Thoracic aorta (tissue), 2 donors: ENCODE measurements at regions not wholly inside any gene's neighbourhood (a gene's known extent, or its start where the extent isn't known, plus 50 kb on each side); places are given as distances from the start of the nearest gene placed in this dataset.
A peak's percentile ranks its signal among the peaks of the same experiment; 100 is the strongest.
"Not testable (repeated sequence)": the region's sequence is repeated elsewhere in the genome, so short reads cannot be mapped to it uniquely, and the experiment has no call there.

ENCODE experiments used
- ATAC-seq: fragments of 150-250 bp; one replicate; pipeline ENCODE4 v1.8.0; 2017; ENCODE audit warnings: low read depth; ENCODE audit not compliant: insufficient number of reproducible peaks, low FRiP score
- DNase-seq: peaks from one replicate; pipeline ENCODE4 v3.0.0-alpha.2; 2020; ENCODE audit warnings: low spot score
- H3K27ac ChIP-seq, 2 donors: fragments of 200-600 bp; sonication (generic); 1 replicate in 1 of 2; 2 replicates in 1 of 2; pipeline ENCODE4 v1.5.1; 2016; ENCODE audit warnings: mild to moderate bottlenecking in 2 of 2, moderate library complexity in 2 of 2
- H3K27me3 ChIP-seq: fragments of 200-600 bp; sonication (generic); replicated peaks from 2 replicates; pipeline ENCODE4 v1.6.0; 2016; ENCODE audit warnings: mild to moderate bottlenecking; ENCODE audit not compliant: insufficient read depth
- H3K36me3 ChIP-seq: fragments of 200-600 bp; sonication (generic); one replicate; pipeline ENCODE4 v1.5.1; 2016
- H3K4me1 ChIP-seq, 2 donors: fragments of 200-600 bp; sonication (generic); 1 replicate in 1 of 2; 2 replicates in 1 of 2; pipeline versions ENCODE4 v1.5.1 to v1.6.0; 2016; ENCODE audit warnings: low read depth in 2 of 2, mild to moderate bottlenecking in 1 of 2; ENCODE audit not compliant: control insufficient read depth in 1 of 2
- H3K4me3 ChIP-seq: fragments of 200-600 bp; sonication (generic); 2 replicates; pipeline ENCODE4 v1.5.1; 2016; ENCODE audit warnings: mild to moderate bottlenecking
- H3K9me3 ChIP-seq: fragments of 200-600 bp; sonication (generic); 2 replicates; pipeline ENCODE4 v1.5.1; 2016
- CTCF ChIP-seq: fragments of 200-600 bp; sonication (generic); IDR thresholded peaks from one replicate; pipeline ENCODE4 v1.5.1; 2019; ENCODE audit warnings: antibody characterized with exemption

GRCh38 chr10:61010863-61011262, 66.9 kb upstream of the RHOBTB1 start:
- no peak for TF ChIP-seq CTCF
- ATAC-seq: no peak
- no peaks in the 10 kb centered on the region for H3K36me3 ChIP-seq
- DNase-seq: no peak
- no peaks in the 10 kb centered on the region for H3K9me3 ChIP-seq
- no peaks in the 10 kb centered on the region for H3K4me1 ChIP-seq
- no peak overlapping the region for H3K27ac ChIP-seq
- H3K4me3 ChIP-seq: no peak overlapping the region
- H3K27me3 ChIP-seq: no peaks in the 10 kb centered on the region

GRCh38 chr10:61003069-61003468, 59.1 kb upstream of the RHOBTB1 start:
- not testable (repeated sequence) for ATAC-seq, H3K4me3 ChIP-seq, H3K36me3 ChIP-seq, DNase-seq, H3K27me3 ChIP-seq, H3K9me3 ChIP-seq, H3K27ac ChIP-seq
- peaks cover 7 to 13% of the 10 kb centered on the region in 2 donors for H3K4me1 ChIP-seq

GRCh38 chr10:61001731-61002122, 57.7 kb upstream of the RHOBTB1 start:
- peak overlapping the region; percentile 60 for H3K4me3 ChIP-seq
- peaks cover 7 to 13% of the 10 kb centered on the region in 2 donors for H3K4me1 ChIP-seq
- ATAC-seq (no peak), DNase-seq (no peak)
- no peak for TF ChIP-seq CTCF
- no peak overlapping the region for H3K27ac ChIP-seq
- H3K9me3 ChIP-seq: no peaks in the 10 kb centered on the region
- H3K27me3 ChIP-seq: no peaks in the 10 kb centered on the region
- no peaks in the 10 kb centered on the region for H3K36me3 ChIP-seq

GRCh38 chr10:61000769-61001730, 57.1 kb upstream of the RHOBTB1 start:
- Histone ChIP-seq H3K4me3 (peak overlapping the region; percentile 60), H3K4me1 (peaks cover 7 to 13% of the 10 kb centered on the region in 2 donors), H3K36me3 (no peaks in the 10 kb centered on the region), H3K9me3 (no peaks in the 10 kb centered on the region), H3K27ac (no peak overlapping the region), H3K27me3 (no peaks in the 10 kb centered on the region)
- ATAC-seq (no peak), DNase-seq (no peak)
- no peak for TF ChIP-seq CTCF

- DNase-seq: no peak
- H3K36me3 ChIP-seq: no peaks in the 10 kb centered on the region
- ATAC-seq: no peak
- H3K9me3 ChIP-seq: no peaks in the 10 kb centered on the region
- peaks cover 7 to 13% of the 10 kb centered on the region in 2 donors for H3K4me1 ChIP-seq
- no peaks in the 10 kb centered on the region for H3K27me3 ChIP-seq
- no peak overlapping the region for H3K27ac ChIP-seq
- no peak for TF ChIP-seq CTCF
- H3K4me3 ChIP-seq: no peak overlapping the region
These were observed 54.9 kb upstream of the RHOBTB1 start for GRCh38 chr10:60998932-60999331.
